ENCODE measurements at regions not wholly inside any gene's neighbourhood (a gene's known extent, or its start where the extent isn't known, plus 50 kb on each side); places are given as distances from the start of the nearest gene placed in this dataset.

GRCh38 chr5:159833846-159834245 is 82.4 kb upstream of the ADRA1B start:
- no peak overlapping the region for H3K4me3 ChIP-seq (ENCODE audit: control insufficient read depth, low read depth, low read length)
- DNase-seq (ENCODE audit: low read depth) = no peak
- no peak for TF ChIP-seq CTCF (IDR thresholded peaks at IDR 0.05; ENCODE audit: control insufficient read depth, insufficient read depth, low read depth, low read length, missing control alignments)

- TF ChIP-seq CTCF (IDR thresholded peaks at IDR 0.05; ENCODE audit: control insufficient read depth, insufficient read depth, low read depth, low read length, missing control alignments) = no peak
- no peak for DNase-seq (ENCODE audit: low read depth)
- no peak overlapping the region for H3K4me3 ChIP-seq (ENCODE audit: control insufficient read depth, low read depth, low read length)
These were observed 80.7 kb upstream of the ADRA1B start for GRCh38 chr5:159835548-159835947.

- no peak for TF ChIP-seq CTCF (IDR thresholded peaks at IDR 0.05; ENCODE audit: control insufficient read depth, insufficient read depth, low read depth, low read length, missing control alignments)
- DNase-seq (ENCODE audit: low read depth) = no peak
- H3K4me3 ChIP-seq (ENCODE audit: control insufficient read depth, low read depth, low read length) = no peak overlapping the region
These were observed 79.6 kb upstream of the ADRA1B start for GRCh38 chr5:159836691-159837090.

- H3K4me3 ChIP-seq (ENCODE audit: control insufficient read depth, low read depth, low read length) = no peak overlapping the region
- no peak for TF ChIP-seq CTCF (IDR thresholded peaks at IDR 0.05; ENCODE audit: control insufficient read depth, insufficient read depth, low read depth, low read length, missing control alignments)
- no peak for DNase-seq (ENCODE audit: low read depth)
These were observed 78.4 kb upstream of the ADRA1B start for GRCh38 chr5:159837860-159838259.

GRCh38 chr5:159838551-159839222 is 77.6 kb upstream of the ADRA1B start:
- TF ChIP-seq CTCF (IDR thresholded peaks at IDR 0.05; ENCODE audit: control insufficient read depth, insufficient read depth, low read depth, low read length, missing control alignments) = no peak
- DNase-seq (ENCODE audit: low read depth) = no peak
- H3K4me3 ChIP-seq (ENCODE audit: control insufficient read depth, low read depth, low read length) = no peak overlapping the region

GRCh38 chr5:159844267-159845121 is 71.8 kb upstream of the ADRA1B start:
- no peak for DNase-seq (ENCODE audit: low read depth)
- H3K4me3 ChIP-seq (ENCODE audit: control insufficient read depth, low read depth, low read length) = no peak overlapping the region
- no peak for TF ChIP-seq CTCF (IDR thresholded peaks at IDR 0.05; ENCODE audit: control insufficient read depth, insufficient read depth, low read depth, low read length, missing control alignments)
